ENCODE measurements at regions not wholly inside any gene's neighbourhood (a gene's known extent, or its start where the extent isn't known, plus 50 kb on each side); places are given as distances from the start of the nearest gene placed in this dataset.

GRCh38 chr12:13462450-13462849 lies 265.9 kb downstream of the EMP1 start:
- DNase-seq (ENCODE audit: low spot score), result no peak
- Histone ChIP-seq H3K27me3 (ENCODE audit: control insufficient read depth in 4 of 4, insufficient read depth in 4 of 4, low read length in 3 of 4) (no peaks in the 10 kb centered on the region), H3K9ac (ENCODE audit: low read depth in 1 of 2, low read length in 2 of 2) (no peak overlapping the region), H3K9me3 (ENCODE audit: control insufficient read depth in 4 of 4, low read length in 3 of 4) (no peaks in the 10 kb centered on the region), H3K27ac (ENCODE audit: low read depth in 1 of 2, low read length in 2 of 2) (no peak overlapping the region), H3K4me1 (ENCODE audit: control insufficient read depth in 4 of 4, insufficient read depth in 4 of 4, low read length in 3 of 4) (peaks cover 0 to 4% (median 0%) of the 10 kb centered on the region in 4 donors), H3K36me3 (ENCODE audit: control insufficient read depth in 4 of 4, insufficient read depth in 3 of 4, low read depth in 1 of 4, low read length in 3 of 4) (no peaks in the 10 kb centered on the region), H3K4me3 (ENCODE audit: low read depth in 1 of 3, low read length in 3 of 3) (no peak overlapping the region)
- 90% methylated on average over 3 of the region's 3 CpGs for WGBS
- TF ChIP-seq HNF4G (IDR thresholded peaks at IDR 0.05) (no peak), ATF3 (IDR thresholded peaks at IDR 0.05) (no peak), NR2F2 (IDR thresholded peaks at IDR 0.05) (no peak), CTCF (IDR thresholded peaks at IDR 0.05; ENCODE audit: low read depth, low read length, missing input control) (no peak), YY1 (IDR thresholded peaks at IDR 0.05) (no peak), RXRA (IDR thresholded peaks at IDR 0.05) (no peak), FOXA1 (IDR thresholded peaks at IDR 0.05) (no peak), HNF4A (conservative IDR thresholded peaks at IDR 0.05) (no peak), EGR1 (IDR thresholded peaks at IDR 0.05; ENCODE audit: low read depth in 2 of 2) (no peak), GABPA (IDR thresholded peaks at IDR 0.05 in 1 of 2, conservative IDR thresholded peaks at IDR 0.05 in 1 of 2) (no peak), SP1 (IDR thresholded peaks at IDR 0.05) (no peak)

- Histone ChIP-seq H3K4me3 (ENCODE audit: low read depth in 1 of 3, low read length in 3 of 3) (no peak overlapping the region), H3K9me3 (ENCODE audit: control insufficient read depth in 4 of 4, low read length in 3 of 4) (no peaks in the 10 kb centered on the region), H3K27ac (ENCODE audit: low read depth in 1 of 2, low read length in 2 of 2) (no peak overlapping the region), H3K4me1 (ENCODE audit: control insufficient read depth in 4 of 4, insufficient read depth in 4 of 4, low read length in 3 of 4) (no peaks in the 10 kb centered on the region), H3K9ac (ENCODE audit: low read depth in 1 of 2, low read length in 2 of 2) (no peak overlapping the region), H3K36me3 (ENCODE audit: control insufficient read depth in 4 of 4, insufficient read depth in 3 of 4, low read depth in 1 of 4, low read length in 3 of 4) (no peaks in the 10 kb centered on the region), H3K27me3 (ENCODE audit: control insufficient read depth in 4 of 4, insufficient read depth in 4 of 4, low read length in 3 of 4) (no peaks in the 10 kb centered on the region)
- WGBS, result 85% methylated on average over 5 of the region's 5 CpGs
- DNase-seq (ENCODE audit: low spot score), result no peak
- TF ChIP-seq FOXA1 (IDR thresholded peaks at IDR 0.05) (no peak), RXRA (IDR thresholded peaks at IDR 0.05) (no peak), RAD21 (IDR thresholded peaks at IDR 0.05) (no peak), CTCF (IDR thresholded peaks at IDR 0.05; ENCODE audit: low read depth, low read length, missing input control) (no peak), SP1 (IDR thresholded peaks at IDR 0.05) (no peak), FOXA2 (IDR thresholded peaks at IDR 0.05) (no peak), HNF4A (conservative IDR thresholded peaks at IDR 0.05) (no peak), YY1 (IDR thresholded peaks at IDR 0.05) (no peak), MAX (IDR thresholded peaks at IDR 0.05) (no peak), NR2F2 (IDR thresholded peaks at IDR 0.05) (no peak), ZBTB33 (IDR thresholded peaks at IDR 0.05) (no peak), REST (IDR thresholded peaks at IDR 0.05) (no peak), EGR1 (IDR thresholded peaks at IDR 0.05; ENCODE audit: low read depth in 2 of 2) (no peak), ATF3 (IDR thresholded peaks at IDR 0.05) (no peak), TAF1 (conservative IDR thresholded peaks at IDR 0.05) (no peak), GABPA (IDR thresholded peaks at IDR 0.05 in 1 of 2, conservative IDR thresholded peaks at IDR 0.05 in 1 of 2) (no peak), HNF4G (IDR thresholded peaks at IDR 0.05) (no peak), JUND (IDR thresholded peaks at IDR 0.05) (no peak)
These were observed 259.2 kb downstream of the EMP1 start for GRCh38 chr12:13455778-13456144.

Data from liver (tissue), 8 donors.